Activated CD8-positive, alpha-beta memory T cell treated with anti-CD3 and anti-CD28 coated beads, Interleukin-2, amount 10 ng/mL, durations not matched to agents 7 days and 5 days (primary cell): ENCODE measurements at regions not wholly inside any gene's neighbourhood (a gene's known extent, or its start where the extent isn't known, plus 50 kb on each side); places are given as distances from the start of the nearest gene placed in this dataset.
"Not testable (repeated sequence)": the region's sequence is repeated elsewhere in the genome, so short reads cannot be mapped to it uniquely, and the experiment has no call there.

Experiments
- ATAC-seq: fragments of 150-1000 bp; cut with Tn5 transposase; one replicate; pipeline ENCODE4 v1.10.0; 2021; ENCODE audit warnings: moderate library complexity
- CTCF ChIA-PET: fragments of 350-600 bp; sonication (Branson Sonifier 250); formaldehyde crosslinking; loops from one replicate; lab custom pipeline; 2021; ENCODE audit warnings: antibody characterized with exemption; lab: Charles Lee
- DNase-seq: peaks from one replicate; pipeline ENCODE4 v3.0.0-alpha.2; 2020
- H3K27ac Mint-ChIP-seq: one replicate; pipeline ENCODE4 v1.8.0; 2021; ENCODE audit warnings: mild to moderate bottlenecking, mixed read lengths
- H3K27me3 Mint-ChIP-seq: one replicate; pipeline ENCODE4 v1.8.0; 2021; ENCODE audit warnings: mixed read lengths
- H3K36me3 Mint-ChIP-seq: one replicate; pipeline ENCODE4 v1.8.0; 2021; ENCODE audit warnings: mild to moderate bottlenecking, mixed read lengths
- H3K4me1 Mint-ChIP-seq: one replicate; pipeline ENCODE4 v1.8.0; 2021; ENCODE audit warnings: mixed read lengths
- H3K4me3 Mint-ChIP-seq: one replicate; pipeline ENCODE4 v1.8.0; 2021; ENCODE audit warnings: mild to moderate bottlenecking, moderate library complexity, mixed read lengths
- H3K9me3 Mint-ChIP-seq: one replicate; pipeline ENCODE4 v1.8.0; 2022; ENCODE audit warnings: low read depth, mixed read lengths

DNA sequence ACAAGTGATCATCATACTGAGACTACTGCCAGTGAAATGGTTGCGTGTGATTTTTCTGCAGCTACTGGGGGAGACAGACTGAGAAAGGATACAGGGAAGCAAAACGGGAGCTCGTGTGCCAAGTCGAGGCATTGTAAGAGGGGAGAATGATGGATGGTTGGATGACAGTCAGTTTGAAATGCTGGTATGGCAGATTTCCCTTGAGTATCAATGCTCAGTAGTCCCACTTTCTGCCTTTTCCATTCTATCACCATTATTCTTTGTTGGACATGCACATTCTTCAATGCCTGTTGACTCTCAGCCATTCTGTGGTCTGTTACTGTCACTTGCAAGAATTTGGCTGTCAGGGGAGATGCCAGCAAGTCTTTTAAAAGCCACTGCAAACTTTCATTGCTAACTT lies 510.6 kb upstream of the RBFOX1 start:
- Mint-ChIP-seq H3K4me3 (no peak overlapping the region), H3K9me3 (peaks cover 8% of the 10 kb centered on the region), H3K36me3 (no peaks in the 10 kb centered on the region), H3K4me1 (no peaks in the 10 kb centered on the region), H3K27ac (no peak overlapping the region), H3K27me3 (no peaks in the 10 kb centered on the region)
- ATAC-seq (no peak), DNase-seq (no peak)
- CTCF ChIA-PET: no interaction called here

DNA sequence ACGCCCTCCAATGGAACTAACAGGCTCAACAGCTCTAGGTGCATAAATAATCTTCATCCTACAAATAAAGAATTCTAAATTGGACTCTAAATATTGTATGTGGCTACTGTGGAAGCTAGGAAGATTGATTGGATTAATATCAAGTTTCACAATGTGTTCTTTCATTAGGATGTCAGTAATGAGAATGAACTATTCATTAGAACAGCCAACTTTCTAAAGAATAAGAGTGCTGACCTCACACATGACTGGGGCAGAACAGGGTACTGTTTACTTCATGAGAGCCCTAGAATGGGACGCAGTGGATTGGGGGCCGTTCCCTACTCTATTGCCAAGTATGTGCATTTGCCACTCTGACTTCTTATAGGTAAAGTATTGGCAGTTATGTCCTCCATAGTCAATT lies 528.2 kb upstream of the RBFOX1 start:
- CTCF ChIA-PET: no interaction called here
- Mint-ChIP-seq H3K27ac (no peak overlapping the region), H3K27me3 (no peaks in the 10 kb centered on the region), H3K36me3 (no peaks in the 10 kb centered on the region), H3K4me3 (no peak overlapping the region), H3K4me1 (no peaks in the 10 kb centered on the region), H3K9me3 (peaks cover 20% of the 10 kb centered on the region)
- ATAC-seq (no peak), DNase-seq (no peak)

DNA sequence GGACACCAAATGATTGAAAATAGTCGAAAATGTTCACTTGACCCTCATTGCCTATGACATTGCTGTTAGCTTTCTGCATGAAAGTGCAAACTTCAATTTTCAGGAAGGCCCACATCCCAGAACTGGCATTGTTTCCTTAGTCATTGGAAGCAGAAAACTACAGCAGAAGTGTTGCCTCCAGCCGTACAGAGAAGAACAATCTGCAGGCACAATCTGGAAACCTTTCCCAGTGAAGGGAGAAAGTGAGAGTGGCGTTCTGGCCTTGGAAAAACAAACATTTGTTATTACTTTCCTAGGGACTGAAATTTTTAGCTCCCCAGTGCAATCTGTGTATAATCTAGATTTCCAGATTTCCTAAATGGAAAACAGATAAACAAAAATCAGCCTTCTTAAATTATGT lies 529.5 kb upstream of the RBFOX1 start:
- ATAC-seq (no peak), DNase-seq (no peak)
- Mint-ChIP-seq H3K4me3 (no peak overlapping the region), H3K36me3 (no peaks in the 10 kb centered on the region), H3K27me3 (no peaks in the 10 kb centered on the region), H3K27ac (no peak overlapping the region), H3K4me1 (no peaks in the 10 kb centered on the region), H3K9me3 (peaks cover 22% of the 10 kb centered on the region)
- CTCF ChIA-PET: no interaction called here

DNA sequence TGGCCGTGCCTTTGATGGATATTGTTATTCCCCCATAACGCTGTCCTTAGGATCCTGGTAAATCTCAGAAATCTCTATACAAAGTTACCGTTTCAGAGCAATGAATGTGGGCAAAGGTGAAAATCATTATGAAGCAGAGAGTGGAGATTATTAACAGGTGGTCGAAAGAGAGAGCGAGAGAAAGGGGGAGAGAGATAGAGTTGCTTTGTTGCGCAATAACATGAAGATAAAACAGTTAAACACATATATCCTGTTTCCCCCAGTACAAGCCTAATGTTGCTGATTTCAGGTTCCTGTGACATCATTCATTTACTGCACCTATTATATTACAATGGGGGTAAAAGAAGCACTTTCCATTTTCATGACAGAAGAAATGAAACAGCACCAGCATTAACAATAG lies 535.4 kb upstream of the RBFOX1 start:
- ATAC-seq (no peak), DNase-seq (no peak)
- CTCF ChIA-PET: no interaction called here
- no peaks in the 10 kb centered on the region for H3K4me1 Mint-ChIP-seq
- no peaks in the 10 kb centered on the region for H3K27me3 Mint-ChIP-seq
- H3K27ac Mint-ChIP-seq: no peak overlapping the region
- H3K36me3 Mint-ChIP-seq: no peaks in the 10 kb centered on the region
- no peak overlapping the region for H3K4me3 Mint-ChIP-seq
- H3K9me3 Mint-ChIP-seq: peaks cover 18% of the 10 kb centered on the region

DNA sequence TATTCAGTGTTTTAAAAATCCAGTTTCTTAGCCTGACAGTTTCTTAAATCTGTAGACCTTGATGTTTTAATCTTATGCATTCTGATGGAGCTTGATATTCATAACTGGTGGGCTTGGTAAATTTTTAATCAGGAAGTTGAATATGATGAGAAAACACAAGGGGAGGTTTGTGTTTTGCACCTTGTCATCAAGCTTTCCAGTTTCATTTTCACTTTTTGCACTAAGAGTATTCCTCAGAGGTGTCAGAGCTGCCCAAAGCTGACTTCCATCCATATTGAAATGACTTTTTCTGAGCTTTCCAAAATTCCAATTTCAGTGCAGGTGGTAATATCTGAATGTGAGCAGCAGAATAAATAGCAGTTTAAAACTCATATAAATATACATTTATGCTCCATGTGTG lies 555.0 kb upstream of the RBFOX1 start:
- ATAC-seq (no peak), DNase-seq (no peak)
- no peak overlapping the region for H3K27ac Mint-ChIP-seq
- H3K4me1 Mint-ChIP-seq: no peaks in the 10 kb centered on the region
- CTCF ChIA-PET: no interaction called here
- H3K36me3 Mint-ChIP-seq: no peaks in the 10 kb centered on the region
- H3K9me3 Mint-ChIP-seq: no peaks in the 10 kb centered on the region
- H3K4me3 Mint-ChIP-seq: no peak overlapping the region
- no peaks in the 10 kb centered on the region for H3K27me3 Mint-ChIP-seq

DNA sequence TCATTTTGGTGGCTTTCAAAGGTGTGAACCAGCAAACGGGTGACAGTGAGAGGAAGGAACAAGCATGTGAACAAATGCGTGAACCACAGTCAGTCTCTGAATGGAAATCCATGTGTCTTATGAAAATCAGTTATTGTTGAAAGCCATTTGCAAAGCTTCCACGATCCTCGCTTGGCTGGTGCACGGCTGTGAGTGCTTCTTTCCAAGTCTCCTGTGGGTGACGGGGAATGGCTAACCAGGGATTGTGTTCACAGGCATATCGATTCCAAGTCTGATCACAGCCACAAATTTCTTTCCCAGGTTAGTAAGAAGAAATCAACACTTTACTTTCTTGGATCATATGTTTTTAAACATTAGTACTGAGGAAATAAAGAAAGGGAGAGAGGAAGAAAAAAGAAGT lies 556.9 kb upstream of the RBFOX1 start:
- CTCF ChIA-PET: no interaction called here
- H3K9me3 Mint-ChIP-seq: no peaks in the 10 kb centered on the region
- ATAC-seq: no peak
- no peak overlapping the region for H3K4me3 Mint-ChIP-seq
- no peak for DNase-seq
- no peak overlapping the region for H3K27ac Mint-ChIP-seq
- H3K4me1 Mint-ChIP-seq: no peaks in the 10 kb centered on the region
- no peaks in the 10 kb centered on the region for H3K36me3 Mint-ChIP-seq
- H3K27me3 Mint-ChIP-seq: no peaks in the 10 kb centered on the region

DNA sequence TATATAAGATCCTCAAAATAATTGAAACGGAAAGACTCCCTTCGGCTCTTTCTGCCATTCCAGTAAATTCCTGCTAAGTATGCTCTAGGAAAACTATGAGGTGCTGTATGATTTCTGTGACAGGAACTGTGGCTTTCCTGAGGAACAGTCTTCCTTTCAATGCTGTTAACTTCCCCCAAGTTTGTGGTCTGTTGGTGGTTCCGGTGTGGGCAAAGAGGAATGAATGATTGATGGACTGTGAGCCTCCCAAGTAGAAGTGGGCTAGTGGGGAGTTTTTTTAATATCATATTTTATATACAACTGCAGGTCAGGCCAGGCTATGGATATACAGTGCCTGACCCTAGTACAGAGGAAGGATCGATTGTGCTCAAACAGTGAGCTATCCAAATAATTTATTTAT lies 560.7 kb upstream of the RBFOX1 start:
- Mint-ChIP-seq H3K9me3 (peaks cover 2% of the 10 kb centered on the region), H3K27ac (no peak overlapping the region), H3K4me3 (no peak overlapping the region), H3K4me1 (no peaks in the 10 kb centered on the region), H3K36me3 (no peaks in the 10 kb centered on the region), H3K27me3 (no peaks in the 10 kb centered on the region)
- DNase-seq (no peak), ATAC-seq (no peak)
- CTCF ChIA-PET: no interaction called here

DNA sequence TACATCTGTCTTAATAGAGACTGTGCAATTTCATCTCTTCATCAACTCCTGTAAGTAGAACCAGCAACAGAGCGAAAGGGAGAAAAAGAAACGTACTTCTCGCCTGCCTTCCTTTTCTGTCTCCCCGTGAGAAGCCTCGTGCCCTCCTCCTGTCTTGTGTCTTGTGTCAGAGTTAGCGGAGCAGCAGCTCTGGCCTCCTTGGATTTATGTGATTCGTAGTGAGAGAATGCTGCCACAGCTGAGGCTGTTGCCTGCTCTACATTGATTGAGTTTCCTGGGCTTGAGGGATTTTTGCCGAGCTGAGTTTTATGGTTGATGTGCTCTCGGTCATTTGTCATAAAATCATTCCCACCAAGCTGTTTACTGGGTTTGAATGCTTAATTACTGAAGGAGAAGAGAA lies 579.1 kb upstream of the RBFOX1 start:
- H3K27me3 Mint-ChIP-seq: no peaks in the 10 kb centered on the region
- H3K4me3 Mint-ChIP-seq: no peak overlapping the region
- peaks cover 3% of the 10 kb centered on the region for H3K9me3 Mint-ChIP-seq
- ATAC-seq (no peak), DNase-seq (no peak)
- no peaks in the 10 kb centered on the region for H3K4me1 Mint-ChIP-seq
- CTCF ChIA-PET: no interaction called here
- no peak overlapping the region for H3K27ac Mint-ChIP-seq
- H3K36me3 Mint-ChIP-seq: no peaks in the 10 kb centered on the region

DNA sequence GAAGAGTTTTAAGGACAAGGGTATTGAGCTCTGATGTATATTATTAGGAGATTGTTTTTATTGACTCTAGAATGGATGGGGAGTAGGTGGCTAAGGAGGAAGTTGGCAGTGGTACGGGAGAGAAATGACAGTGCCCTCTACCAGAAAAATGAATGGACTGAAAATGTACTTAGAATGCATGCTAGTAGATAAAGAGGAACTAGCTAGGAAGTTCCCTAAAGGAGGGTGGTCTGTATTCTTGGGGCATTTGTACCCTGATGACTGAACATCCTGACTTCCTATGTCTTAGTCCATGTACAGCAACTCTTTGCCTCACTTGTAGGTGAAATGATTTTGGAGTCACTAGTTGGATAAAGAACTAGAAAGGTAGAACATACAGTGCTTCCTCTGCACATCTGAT lies 581.5 kb upstream of the RBFOX1 start:
- peaks cover 5% of the 10 kb centered on the region for H3K9me3 Mint-ChIP-seq
- no peaks in the 10 kb centered on the region for H3K27me3 Mint-ChIP-seq
- no peak overlapping the region for H3K27ac Mint-ChIP-seq
- H3K4me3 Mint-ChIP-seq: no peak overlapping the region
- H3K36me3 Mint-ChIP-seq: no peaks in the 10 kb centered on the region
- no peaks in the 10 kb centered on the region for H3K4me1 Mint-ChIP-seq
- ATAC-seq (no peak), DNase-seq (no peak)
- CTCF ChIA-PET: no interaction called here

DNA sequence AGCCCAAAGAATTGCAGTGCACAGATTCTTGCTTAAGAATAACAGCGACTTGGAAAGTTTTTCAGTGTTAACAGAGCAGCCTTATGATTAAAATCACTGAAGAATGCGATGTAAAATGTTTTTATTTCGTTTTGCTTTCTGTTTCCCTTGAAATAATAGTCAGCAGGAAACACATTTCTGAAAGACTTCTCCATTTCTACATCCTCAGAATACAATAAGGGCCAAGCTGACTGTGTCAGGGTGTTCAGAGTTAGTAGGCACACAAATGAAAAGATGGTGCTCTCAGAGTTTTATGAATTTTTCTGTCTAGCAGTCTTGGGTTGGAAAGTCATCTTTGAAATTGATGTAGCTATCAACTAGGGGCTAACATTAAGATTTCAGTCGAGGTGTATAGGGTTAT lies 582.9 kb upstream of the RBFOX1 start:
- H3K4me1 Mint-ChIP-seq: no peaks in the 10 kb centered on the region
- H3K27me3 Mint-ChIP-seq: no peaks in the 10 kb centered on the region
- CTCF ChIA-PET: no interaction called here
- ATAC-seq: no peak
- no peak for DNase-seq
- no peak overlapping the region for H3K27ac Mint-ChIP-seq
- H3K36me3 Mint-ChIP-seq: no peaks in the 10 kb centered on the region
- H3K9me3 Mint-ChIP-seq: peaks cover 5% of the 10 kb centered on the region
- no peak overlapping the region for H3K4me3 Mint-ChIP-seq

DNA sequence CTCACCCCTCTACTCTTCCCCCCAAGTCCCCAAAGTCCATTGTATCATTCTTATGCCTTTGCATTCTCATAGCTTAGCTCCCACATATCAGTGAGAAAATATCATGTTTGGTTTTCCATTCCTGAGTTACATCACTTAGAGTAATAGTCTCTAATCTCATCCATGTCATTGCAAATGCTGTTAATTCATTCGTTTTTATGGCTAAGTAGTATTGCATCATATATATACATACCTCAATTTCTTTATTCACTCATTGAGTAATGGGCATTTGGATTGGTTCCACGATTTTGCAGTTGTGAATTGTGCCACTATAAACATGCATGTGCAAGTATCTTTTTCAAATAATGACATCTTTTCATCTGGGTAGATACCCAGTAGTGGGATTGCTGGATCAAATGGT lies 596.3 kb upstream of the RBFOX1 start:
- DNase-seq, H3K36me3 Mint-ChIP-seq, H3K27ac Mint-ChIP-seq, ATAC-seq, CTCF ChIA-PET, H3K4me3 Mint-ChIP-seq, H3K27me3 Mint-ChIP-seq, H3K4me1 Mint-ChIP-seq: not testable (repeated sequence)
- peaks cover 11% of the 10 kb centered on the region for H3K9me3 Mint-ChIP-seq

DNA sequence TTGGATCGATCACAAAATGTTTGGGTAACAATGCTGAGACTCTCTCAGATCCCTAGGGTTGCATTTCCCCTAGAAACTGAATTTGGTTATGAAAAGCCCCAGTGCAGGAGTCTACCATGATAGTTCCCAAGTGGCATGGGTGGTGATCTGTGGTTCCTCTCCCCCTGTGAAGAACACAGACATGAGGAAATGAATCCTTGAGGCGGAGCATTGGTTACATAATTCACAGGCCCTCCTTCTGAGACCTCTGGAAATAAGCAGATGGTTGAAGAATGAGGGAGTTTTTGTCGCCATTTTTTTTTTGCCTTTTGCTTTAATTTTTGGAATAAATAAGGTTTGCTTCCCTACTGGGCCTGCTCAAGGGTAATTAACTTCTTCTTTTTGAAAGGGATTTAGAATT lies 597.0 kb upstream of the RBFOX1 start:
- H3K27ac Mint-ChIP-seq: no peak overlapping the region
- ATAC-seq (no peak), DNase-seq (no peak)
- CTCF ChIA-PET: no interaction called here
- no peaks in the 10 kb centered on the region for H3K36me3 Mint-ChIP-seq
- no peaks in the 10 kb centered on the region for H3K4me1 Mint-ChIP-seq
- no peaks in the 10 kb centered on the region for H3K27me3 Mint-ChIP-seq
- no peak overlapping the region for H3K4me3 Mint-ChIP-seq
- peaks cover 10% of the 10 kb centered on the region for H3K9me3 Mint-ChIP-seq

DNA sequence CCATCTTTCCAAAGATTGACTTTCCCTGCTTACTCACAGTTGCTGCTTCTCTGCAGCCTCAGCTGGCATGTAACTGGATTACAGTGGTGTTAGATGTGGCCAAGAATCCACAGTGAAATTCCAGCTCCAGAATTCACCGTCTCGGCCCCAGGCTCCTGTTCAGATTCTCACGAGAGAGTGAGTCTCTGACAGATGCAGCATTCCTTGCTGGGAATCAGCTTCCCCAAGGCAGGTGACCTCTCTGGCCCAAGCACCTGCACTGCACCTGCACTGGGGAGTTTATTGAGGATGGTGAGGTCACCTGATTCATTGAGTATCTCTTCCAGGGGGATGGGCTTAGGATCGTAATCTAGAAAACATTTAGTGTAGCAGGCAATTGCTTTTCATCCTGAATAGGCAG lies 600.5 kb upstream of the RBFOX1 start:
- Mint-ChIP-seq H3K9me3 (peaks cover 6% of the 10 kb centered on the region), H3K27ac (no peak overlapping the region), H3K4me1 (no peaks in the 10 kb centered on the region), H3K4me3 (no peak overlapping the region), H3K27me3 (no peaks in the 10 kb centered on the region), H3K36me3 (no peaks in the 10 kb centered on the region)
- DNase-seq (no peak), ATAC-seq (no peak)
- CTCF ChIA-PET: no interaction called here

DNA sequence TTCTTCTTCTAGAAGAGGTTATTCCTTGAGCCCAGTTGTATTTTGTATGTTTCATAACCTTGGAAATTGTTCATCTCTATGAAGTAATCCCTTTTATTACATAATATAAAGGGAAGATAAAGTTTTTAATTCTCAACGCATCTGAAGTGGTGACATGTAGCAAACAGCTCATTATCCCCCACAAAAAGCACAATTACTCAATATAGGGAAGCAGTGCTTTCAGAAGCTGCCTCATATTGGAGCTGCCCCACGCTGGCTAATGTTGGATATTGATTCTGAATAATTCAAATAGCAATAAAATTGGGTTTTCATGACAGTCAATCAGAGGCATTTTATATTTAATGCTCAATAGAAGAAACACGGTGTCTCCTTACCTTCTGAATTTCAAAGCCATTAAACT lies 604.3 kb upstream of the RBFOX1 start:
- H3K27ac Mint-ChIP-seq: no peak overlapping the region
- DNase-seq (no peak), ATAC-seq (no peak)
- H3K9me3 Mint-ChIP-seq: peaks cover 3% of the 10 kb centered on the region
- H3K36me3 Mint-ChIP-seq: no peaks in the 10 kb centered on the region
- CTCF ChIA-PET: no interaction called here
- H3K27me3 Mint-ChIP-seq: no peaks in the 10 kb centered on the region
- no peaks in the 10 kb centered on the region for H3K4me1 Mint-ChIP-seq
- H3K4me3 Mint-ChIP-seq: no peak overlapping the region

DNA sequence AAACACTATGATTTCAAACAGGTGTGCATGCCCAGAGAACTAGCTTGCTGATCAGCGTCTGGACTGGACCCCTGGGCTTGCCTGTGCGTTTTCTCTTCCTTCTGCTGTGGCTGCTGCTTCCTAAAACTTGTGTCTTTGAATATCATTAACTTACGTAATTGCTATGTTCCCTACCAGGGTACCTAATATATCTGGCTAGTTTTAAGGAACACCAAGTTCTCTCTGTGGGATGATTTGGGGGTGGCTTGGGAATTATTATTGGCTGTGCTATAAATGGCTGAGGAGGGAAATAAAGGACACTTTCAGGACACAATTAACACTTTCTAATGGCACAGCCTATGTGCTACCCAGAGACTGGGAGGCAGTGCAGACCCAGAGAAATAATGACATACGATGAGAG lies 606.0 kb upstream of the RBFOX1 start:
- no peaks in the 10 kb centered on the region for H3K36me3 Mint-ChIP-seq
- H3K4me3 Mint-ChIP-seq: no peak overlapping the region
- DNase-seq (no peak), ATAC-seq (no peak)
- H3K27me3 Mint-ChIP-seq: no peaks in the 10 kb centered on the region
- no peak overlapping the region for H3K27ac Mint-ChIP-seq
- peaks cover 3% of the 10 kb centered on the region for H3K9me3 Mint-ChIP-seq
- CTCF ChIA-PET: interaction anchor here (0.6 kb wide), 1 partner anchor 83 kb away, joined by 3 read pairs; no protein-coding TSS in a partner anchor
- no peaks in the 10 kb centered on the region for H3K4me1 Mint-ChIP-seq
